T-helper 22 cell (primary cell): ENCODE measurements at regions not wholly inside any gene's neighbourhood (a gene's known extent, or its start where the extent isn't known, plus 50 kb on each side); places are given as distances from the start of the nearest gene placed in this dataset.
"Not testable (repeated sequence)": the region's sequence is repeated elsewhere in the genome, so short reads cannot be mapped to it uniquely, and the experiment has no call there.

Source experiments
- DNase-seq: peaks from one replicate; pipeline ENCODE4 v3.0.0-alpha.2; 2020; ENCODE audit warnings: low read depth

- not testable (repeated sequence) for DNase-seq
Measured at GRCh38 chr7:6882321-6882721, 56.2 kb upstream of the CCZ1B start.

- DNase-seq, result not testable (repeated sequence)
Measured at GRCh38 chr7:6883756-6884155, 57.7 kb upstream of the CCZ1B start.

- no peak for DNase-seq
Measured at GRCh38 chr7:6886198-6886597, 60.1 kb upstream of the CCZ1B start.

GRCh38 chr7:6888267-6889045 lies 62.4 kb upstream of the CCZ1B start:
- DNase-seq, result not testable (repeated sequence)

GRCh38 chr7:6889252-6889812 lies 63.3 kb upstream of the CCZ1B start:
- no peak for DNase-seq

- DNase-seq, result not testable (repeated sequence)
Measured at GRCh38 chr7:6902097-6902518, 76.0 kb upstream of the CCZ1B start.

GRCh38 chr7:6903289-6903688 lies 77.2 kb upstream of the CCZ1B start:
- not testable (repeated sequence) for DNase-seq

- not testable (repeated sequence) for DNase-seq
Measured at GRCh38 chr7:6903792-6904191, 77.7 kb upstream of the CCZ1B start.

GRCh38 chr7:6917258-6917657 lies 91.2 kb upstream of the CCZ1B start:
- no peak for DNase-seq

GRCh38 chr7:6919169-6919568 lies 93.1 kb upstream of the CCZ1B start:
- not testable (repeated sequence) for DNase-seq

GRCh38 chr7:6924523-6924922 lies 98.4 kb upstream of the CCZ1B start:
- not testable (repeated sequence) for DNase-seq

- DNase-seq, result not testable (repeated sequence)
Measured at GRCh38 chr7:6926193-6927174, 100.4 kb upstream of the CCZ1B start.

- DNase-seq, result not testable (repeated sequence)
Measured at GRCh38 chr7:6927643-6928042, 101.6 kb upstream of the CCZ1B start.

- DNase-seq, result not testable (repeated sequence)
Measured at GRCh38 chr7:6929588-6929987, 103.5 kb upstream of the CCZ1B start.

GRCh38 chr7:6930081-6930635 lies 104.1 kb upstream of the CCZ1B start:
- not testable (repeated sequence) for DNase-seq

- DNase-seq, result not testable (repeated sequence)
Measured at GRCh38 chr7:6930787-6931186, 104.7 kb upstream of the CCZ1B start.

GRCh38 chr7:6931456-6931855 lies 105.4 kb upstream of the CCZ1B start:
- DNase-seq, result not testable (repeated sequence)

- DNase-seq, result not testable (repeated sequence)
Measured at GRCh38 chr7:6933954-6934632, 108.0 kb upstream of the CCZ1B start.

GRCh38 chr7:6934981-6935380 lies 108.9 kb upstream of the CCZ1B start:
- DNase-seq, result no peak

GRCh38 chr7:6936626-6937025 lies 110.6 kb upstream of the CCZ1B start:
- DNase-seq, result not testable (repeated sequence)

- DNase-seq, result not testable (repeated sequence)
Measured at GRCh38 chr7:6937746-6938145, 111.7 kb upstream of the CCZ1B start.
